HG03095 (cell line): ENCODE measurements at regions not wholly inside any gene's neighbourhood (a gene's known extent, or its start where the extent isn't known, plus 50 kb on each side); places are given as distances from the start of the nearest gene placed in this dataset.

ENCODE experiments used
- ATAC-seq: cut with Tn5 transposase; IDR thresholded peaks from one replicate; pipeline ENCODE4 v1.9.1; 2021; ENCODE audit warnings: moderate library complexity; ENCODE audit not compliant: unreplicated experiment

GRCh38 chr13:73481886-73482445 is 423.2 kb downstream of the KLF5 start:
- ATAC-seq: no peak

- ATAC-seq: no peak
Measured at GRCh38 chr13:73480779-73481559, 422.2 kb downstream of the KLF5 start.

- ATAC-seq: no peak
Measured at GRCh38 chr13:73479856-73480255, 421.1 kb downstream of the KLF5 start.

- ATAC-seq: no peak
Measured at GRCh38 chr13:73479351-73479750, 420.5 kb downstream of the KLF5 start.

GRCh38 chr13:73477441-73477840 is 418.6 kb downstream of the KLF5 start:
- no peak for ATAC-seq

GRCh38 chr13:73473016-73473415 is 414.2 kb downstream of the KLF5 start:
- ATAC-seq: no peak

- no peak for ATAC-seq
Measured at GRCh38 chr13:73467125-73467524, 408.3 kb downstream of the KLF5 start.

GRCh38 chr13:73466561-73466960 is 407.8 kb downstream of the KLF5 start:
- ATAC-seq: no peak

GRCh38 chr13:73465617-73465971 is 406.8 kb downstream of the KLF5 start:
- ATAC-seq: no peak

- no peak for ATAC-seq
Measured at GRCh38 chr13:73464758-73465616, 406.2 kb downstream of the KLF5 start.

GRCh38 chr13:73462241-73462640 is 403.4 kb downstream of the KLF5 start:
- ATAC-seq: no peak

GRCh38 chr13:73451221-73452029 is 392.6 kb downstream of the KLF5 start:
- ATAC-seq: no peak

- ATAC-seq: no peak
Measured at GRCh38 chr13:73450583-73450982, 391.8 kb downstream of the KLF5 start.

GRCh38 chr13:73449252-73449651 is 390.4 kb downstream of the KLF5 start:
- no peak for ATAC-seq

GRCh38 chr13:73440296-73440895 is 381.6 kb downstream of the KLF5 start:
- ATAC-seq: no peak

GRCh38 chr13:73433890-73434289 is 375.1 kb downstream of the KLF5 start:
- ATAC-seq: no peak

GRCh38 chr13:73433458-73433857 is 374.7 kb downstream of the KLF5 start:
- ATAC-seq: no peak

- no peak for ATAC-seq
Measured at GRCh38 chr13:73429701-73430100, 370.9 kb downstream of the KLF5 start.

GRCh38 chr13:73428706-73429105 is 369.9 kb downstream of the KLF5 start:
- ATAC-seq: no peak

GRCh38 chr13:73428137-73428536 is 369.3 kb downstream of the KLF5 start:
- ATAC-seq: no peak

- ATAC-seq: no peak
Measured at GRCh38 chr13:73422973-73423372, 364.2 kb downstream of the KLF5 start.
